B cell (primary cell): ENCODE measurements at regions not wholly inside any gene's neighbourhood (a gene's known extent, or its start where the extent isn't known, plus 50 kb on each side); places are given as distances from the start of the nearest gene placed in this dataset.

Source experiments
- ATAC-seq: fragments of 200-7000 bp; cut with Tn5 transposase; one replicate; pipeline ENCODE4 v1.10.0; 2021; ENCODE audit warnings: low read depth, mild to moderate bottlenecking, moderate number of reproducible peaks, moderate library complexity
- CTCF ChIA-PET: fragments of 350-600 bp; sonication (Branson Sonifier 250); formaldehyde crosslinking; loops from one replicate; lab custom pipeline; 2021; ENCODE audit warnings: antibody characterized with exemption, inconsistent platforms; lab: Charles Lee
- POLR2A ChIA-PET: fragments of 350-600 bp; sonication (Branson Sonifier 250); formaldehyde crosslinking; loops from one replicate; lab custom pipeline; 2021; ENCODE audit warnings: antibody characterized with exemption; lab: Charles Lee
- DNase-seq: peaks from one replicate; pipeline ENCODE4 v3.0.0; 2013
- H2AFZ ChIP-seq: 2 replicates; pipeline ENCODE4 v1.6.1; 2012; ENCODE audit warnings: mild to moderate bottlenecking, low read depth, low read length; ENCODE audit not compliant: insufficient read depth, poor library complexity, severe bottlenecking
- H3K27ac ChIP-seq, 2 donors: 1 replicate in 1 of 2; 2 replicates in 1 of 2; pipeline ENCODE4 v1.5.1; 2012 to 2013; ENCODE audit warnings: low read length in 2 of 2, mild to moderate bottlenecking in 2 of 2, moderate library complexity in 1 of 2
- H3K27me3 ChIP-seq, 4 experiments: fragments of 200-600 bp in 1 of 4; sonication (generic) in 1 of 4; replicated peaks in 1 of 4; 1 replicate in 2 of 4; 2 replicates in 2 of 4; pipeline versions ENCODE4 v1.6.1 to v1.7.0; 2013 to 2016; ENCODE audit warnings: low read length in 3 of 4, mild to moderate bottlenecking in 2 of 4, mixed read lengths in 1 of 4, moderate library complexity in 1 of 4; ENCODE audit not compliant: insufficient read depth in 4 of 4, control insufficient read depth in 3 of 4; ENCODE audit errors: control extremely low read depth in 1 of 4
- H3K36me3 ChIP-seq, 2 experiments: replicated peaks in 1 of 2; 1 replicate in 1 of 2; 2 replicates in 1 of 2; pipeline versions ENCODE4 v1.6.1 to v1.7.1; 2013; ENCODE audit warnings: low read length in 1 of 2; ENCODE audit not compliant: insufficient read depth in 2 of 2, control insufficient read depth in 1 of 2; ENCODE audit errors: control extremely low read depth in 1 of 2, extremely low read depth in 1 of 2
- H3K4me1 ChIP-seq, 2 donors: fragments of 200-600 bp in 1 of 2; sonication (generic) in 1 of 2; 1 replicate in 1 of 2; 2 replicates in 1 of 2; pipeline versions ENCODE4 v1.5.1 to v1.6.1; 2013 to 2017; ENCODE audit warnings: low read length in 2 of 2; ENCODE audit not compliant: control insufficient read depth in 2 of 2, insufficient read depth in 2 of 2
- H3K4me2 ChIP-seq: replicated peaks from 2 replicates; pipeline ENCODE3; 2012; ENCODE audit warnings: mild to moderate bottlenecking, low read depth, low read length; ENCODE audit not compliant: poor library complexity, severe bottlenecking
- H3K4me3 ChIP-seq, 5 experiments: fragments of 200-600 bp in 1 of 5; sonication (generic) in 1 of 5; 1 replicate in 3 of 5; 2 replicates in 2 of 5; pipeline versions ENCODE4 v1.5.1 to v1.7.0; 2011 to 2016; ENCODE audit warnings: low read length in 4 of 5, mild to moderate bottlenecking in 4 of 5, low read depth in 2 of 5, control low read depth in 1 of 5, moderate library complexity in 1 of 5; ENCODE audit not compliant: insufficient read depth in 1 of 5; ENCODE audit errors: control extremely low read depth in 1 of 5, extremely low read depth in 1 of 5
- H3K79me2 ChIP-seq: fragments of 200-600 bp; sonication (generic); one replicate; pipeline ENCODE4 v1.6.0; 2016; ENCODE audit warnings: low read length; ENCODE audit not compliant: control insufficient read depth, insufficient read depth
- H3K9ac ChIP-seq: fragments of 200-600 bp; sonication (generic); 2 replicates; pipeline ENCODE4 v1.6.1; 2017; ENCODE audit warnings: mild to moderate bottlenecking, low read length, moderate library complexity
- H3K9me3 ChIP-seq, 3 donors: one replicate each; pipeline versions ENCODE4 v1.6.1 to v1.7.1; 2013; ENCODE audit warnings: low read length in 2 of 3; ENCODE audit not compliant: control insufficient read depth in 2 of 3, insufficient read depth in 1 of 3; ENCODE audit errors: control extremely low read depth in 1 of 3
- H4K20me1 ChIP-seq: 2 replicates; pipeline ENCODE4 v1.6.0; 2012; ENCODE audit warnings: mild to moderate bottlenecking, low read length; ENCODE audit not compliant: insufficient read depth, control insufficient read depth, poor library complexity, severe bottlenecking
- H3K27ac Mint-ChIP-seq: one replicate; pipeline ENCODE4 v1.8.0; 2021; ENCODE audit warnings: mixed read lengths
- H3K27me3 Mint-ChIP-seq: one replicate; pipeline ENCODE4 v1.8.0; 2021; ENCODE audit warnings: mixed read lengths
- H3K4me1 Mint-ChIP-seq: one replicate; pipeline ENCODE4 v1.8.0; 2021; ENCODE audit warnings: mixed read lengths
- H3K4me3 Mint-ChIP-seq: one replicate; pipeline ENCODE4 v1.8.0; 2021; ENCODE audit warnings: mixed read lengths
- H3K9me3 Mint-ChIP-seq: one replicate; pipeline ENCODE4 v1.8.0; 2022; ENCODE audit warnings: mixed read lengths; ENCODE audit not compliant: insufficient read depth
- EZH2 ChIP-seq: IDR thresholded peaks from 2 replicates; pipeline ENCODE4 v1.6.1; 2012; ENCODE audit warnings: borderline replicate concordance, low read depth, mild to moderate bottlenecking, moderate library complexity, low read length; ENCODE audit not compliant: insufficient read depth, poor library complexity, severe bottlenecking
- WGBS: methylation state at CpG from one replicate; pipeline ENCODE4 v1.1.5; 2013; ENCODE audit warnings: missing lambda C conversion rate; ENCODE audit not compliant: insufficient coverage; 5-methylcytosine and 5-hydroxymethylcytosine counted together
- intact Hi-C: fragments of 100-400 bp; cut with micrococcal nuclease; formaldehyde crosslinking; loops from one replicate; pipeline ENCODE4 v1.10.0; 2022
- TF ChIP-seq, protein P1 (sequence below): fragments of 200-600 bp; IDR thresholded peaks from one replicate; pipeline ENCODE4 v1.8.0; 2022; ENCODE audit warnings: antibody characterized with exemption, mild to moderate bottlenecking

- no peak for DNase-seq
- POLR2A ChIA-PET = no interaction called here
- H3K9ac ChIP-seq = no peak overlapping the region
Observed at GRCh38 chr5:74361406-74362358, 278.8 kb downstream of the ENC1 start.

More at GRCh38 chr5:74361406-74362358, 278.8 kb downstream of the ENC1 start:
- peaks cover 4 to 6% of the 10 kb centered on the region in 2 donors for H3K4me1 ChIP-seq
- 100% methylated on average over 4 of the region's 13 CpGs for WGBS
- no peak overlapping the region for H3K4me3 Mint-ChIP-seq
- H3K27me3 Mint-ChIP-seq = peaks cover 12% of the 10 kb centered on the region
- peaks cover 8% of the 10 kb centered on the region for H3K4me1 Mint-ChIP-seq
- CTCF ChIA-PET = no interaction called here
- no peak overlapping the region for H3K27ac Mint-ChIP-seq
- H3K36me3 ChIP-seq = no peaks in the 10 kb centered on the region
- no peaks in the 10 kb centered on the region for H3K9me3 Mint-ChIP-seq
- H2AFZ ChIP-seq = no peak overlapping the region
- H3K9me3 ChIP-seq = no peaks in the 10 kb centered on the region
- H3K27ac ChIP-seq = no peak overlapping the region
- H3K27me3 ChIP-seq = no peaks in the 10 kb centered on the region
- no peak for ATAC-seq
- H3K4me3 ChIP-seq = no peak overlapping the region
- intact Hi-C loops = no loop called here
- H3K4me2 ChIP-seq = no peak overlapping the region
- no peaks in the 10 kb centered on the region for H3K79me2 ChIP-seq
- no peaks in the 10 kb centered on the region for H4K20me1 ChIP-seq
- TF ChIP-seq EZH2 = no peak
- TF ChIP-seq, protein P1, sequence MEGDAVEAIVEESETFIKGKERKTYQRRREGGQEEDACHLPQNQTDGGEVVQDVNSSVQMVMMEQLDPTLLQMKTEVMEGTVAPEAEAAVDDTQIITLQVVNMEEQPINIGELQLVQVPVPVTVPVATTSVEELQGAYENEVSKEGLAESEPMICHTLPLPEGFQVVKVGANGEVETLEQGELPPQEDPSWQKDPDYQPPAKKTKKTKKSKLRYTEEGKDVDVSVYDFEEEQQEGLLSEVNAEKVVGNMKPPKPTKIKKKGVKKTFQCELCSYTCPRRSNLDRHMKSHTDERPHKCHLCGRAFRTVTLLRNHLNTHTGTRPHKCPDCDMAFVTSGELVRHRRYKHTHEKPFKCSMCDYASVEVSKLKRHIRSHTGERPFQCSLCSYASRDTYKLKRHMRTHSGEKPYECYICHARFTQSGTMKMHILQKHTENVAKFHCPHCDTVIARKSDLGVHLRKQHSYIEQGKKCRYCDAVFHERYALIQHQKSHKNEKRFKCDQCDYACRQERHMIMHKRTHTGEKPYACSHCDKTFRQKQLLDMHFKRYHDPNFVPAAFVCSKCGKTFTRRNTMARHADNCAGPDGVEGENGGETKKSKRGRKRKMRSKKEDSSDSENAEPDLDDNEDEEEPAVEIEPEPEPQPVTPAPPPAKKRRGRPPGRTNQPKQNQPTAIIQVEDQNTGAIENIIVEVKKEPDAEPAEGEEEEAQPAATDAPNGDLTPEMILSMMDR = no peak
